Esophagus squamous epithelium (tissue), 5 donors: ENCODE measurements at regions not wholly inside any gene's neighbourhood (a gene's known extent, or its start where the extent isn't known, plus 50 kb on each side); places are given as distances from the start of the nearest gene placed in this dataset.
"Not testable (repeated sequence)": the region's sequence is repeated elsewhere in the genome, so short reads cannot be mapped to it uniquely, and the experiment has no call there.

Experiments
- DNase-seq: peaks from one replicate; lab custom pipeline; 2025; lab: John Stamatoyannopoulos, UW
- H3K27ac ChIP-seq, 4 donors: fragments of 200-600 bp; sonication (generic); one replicate each; pipeline ENCODE4 v1.5.1; 2016 to 2019; ENCODE audit warnings: mild to moderate bottlenecking in 1 of 4
- H3K27me3 ChIP-seq, 4 donors: fragments of 200-600 bp; sonication (generic); 1 replicate in 3 of 4; 2 replicates in 1 of 4; pipeline versions ENCODE4 v1.5.1 to v1.6.0; 2017 to 2021; ENCODE audit warnings: antibody characterized with exemption in 1 of 4
- H3K36me3 ChIP-seq, 3 donors: fragments of 200-600 bp; sonication (generic); one replicate each; pipeline ENCODE4 v1.5.1; 2016 to 2019
- H3K4me1 ChIP-seq, 3 donors: fragments of 200-600 bp; sonication (generic); one replicate each; pipeline ENCODE4 v1.5.1; 2017 to 2019
- H3K4me3 ChIP-seq, 4 donors: fragments of 200-600 bp; sonication (generic); 1 replicate in 3 of 4; 2 replicates in 1 of 4; pipeline ENCODE4 v1.5.1; 2016 to 2019; ENCODE audit warnings: mild to moderate bottlenecking in 2 of 4, moderate library complexity in 1 of 4
- H3K9me3 ChIP-seq, 3 donors: fragments of 200-600 bp; sonication (generic); one replicate each; pipeline ENCODE4 v1.5.1; 2016 to 2019
- WGBS, 2 donors: methylation state at CpG; one replicate each; pipeline ENCODE4 v1.1.5; 2018; 5-methylcytosine and 5-hydroxymethylcytosine counted together
- intact Hi-C: fragments of 100-400 bp; cut with DNase I; formaldehyde crosslinking; loops from one replicate; pipeline ENCODE4 v1.15.0; 2022
- donor health status: DM: yes; HTN: yes; CAD: no.

- H3K9me3 ChIP-seq, intact Hi-C loops, H3K27me3 ChIP-seq, H3K36me3 ChIP-seq, H3K4me3 ChIP-seq, H3K27ac ChIP-seq, DNase-seq, H3K4me1 ChIP-seq: not testable (repeated sequence)
- no CpG with 5 or more reads among the region's 6 CpGs for WGBS, 2 donors
These were observed 457.6 kb downstream of the GOLGA6L6 start for GRCh38 chr15:20084026-20084425.

- intact Hi-C loops, H3K9me3 ChIP-seq, H3K27me3 ChIP-seq, H3K36me3 ChIP-seq, DNase-seq, H3K4me1 ChIP-seq, H3K4me3 ChIP-seq, H3K27ac ChIP-seq: not testable (repeated sequence)
- WGBS, 2 donors: no CpG with 5 or more reads among the region's 35 CpGs
These were observed 467.5 kb downstream of the GOLGA6L6 start for GRCh38 chr15:20074082-20074481.

GRCh38 chr15:20069043-20069442, 472.6 kb downstream of the GOLGA6L6 start:
- H3K4me1 ChIP-seq, H3K27me3 ChIP-seq, H3K27ac ChIP-seq, intact Hi-C loops, H3K36me3 ChIP-seq, DNase-seq, H3K9me3 ChIP-seq, H3K4me3 ChIP-seq: not testable (repeated sequence)
- WGBS, 2 donors: 53 to 71% methylated on average over 4 of the region's 5 CpGs

- H3K27me3 ChIP-seq, H3K9me3 ChIP-seq, H3K27ac ChIP-seq, H3K4me1 ChIP-seq, intact Hi-C loops, H3K36me3 ChIP-seq, DNase-seq, H3K4me3 ChIP-seq: not testable (repeated sequence)
- 0 to 33% methylated on average over 1 to 2 of the region's 5 CpGs for WGBS, 2 donors
These were observed 475.4 kb downstream of the GOLGA6L6 start for GRCh38 chr15:20066173-20066572.

GRCh38 chr15:20065508-20065907, 476.1 kb downstream of the GOLGA6L6 start:
- DNase-seq: not testable (repeated sequence)

GRCh38 chr15:20063167-20063566, 478.4 kb downstream of the GOLGA6L6 start:
- H3K9me3 ChIP-seq, H3K27me3 ChIP-seq, H3K4me1 ChIP-seq, intact Hi-C loops, H3K27ac ChIP-seq, H3K36me3 ChIP-seq, H3K4me3 ChIP-seq, DNase-seq: not testable (repeated sequence)
- WGBS, 2 donors: 55 to 76% methylated on average over 5 to 7 of the region's 7 CpGs

More at GRCh38 chr15:20065508-20065907, 476.1 kb downstream of the GOLGA6L6 start:
- H3K4me3 ChIP-seq, intact Hi-C loops, H3K27me3 ChIP-seq, H3K4me1 ChIP-seq, H3K27ac ChIP-seq, H3K9me3 ChIP-seq, H3K36me3 ChIP-seq: not testable (repeated sequence)
- WGBS, 2 donors: 25 to 60% methylated on average over 1 to 2 of the region's 10 CpGs

GRCh38 chr15:20060838-20061237, 480.8 kb downstream of the GOLGA6L6 start:
- H3K27me3 ChIP-seq, H3K4me1 ChIP-seq, DNase-seq, H3K9me3 ChIP-seq, H3K4me3 ChIP-seq, H3K27ac ChIP-seq, intact Hi-C loops, H3K36me3 ChIP-seq: not testable (repeated sequence)
- WGBS, 2 donors: 80 to 84% methylated on average over 7 to 8 of the region's 13 CpGs

GRCh38 chr15:20056871-20057270, 484.7 kb downstream of the GOLGA6L6 start:
- H3K4me3 ChIP-seq, H3K27ac ChIP-seq, H3K4me1 ChIP-seq, DNase-seq, H3K36me3 ChIP-seq, H3K27me3 ChIP-seq, intact Hi-C loops, H3K9me3 ChIP-seq: not testable (repeated sequence)
- WGBS, 2 donors: 80% methylated on average over 4 of the region's 5 CpGs; no CpG with 5 or more reads in 1 of the 2 donors

- H3K36me3 ChIP-seq, H3K9me3 ChIP-seq, H3K27ac ChIP-seq, H3K4me1 ChIP-seq, H3K4me3 ChIP-seq, H3K27me3 ChIP-seq, DNase-seq, intact Hi-C loops: not testable (repeated sequence)
- 50 to 79% methylated on average over 4 to 5 of the region's 5 CpGs for WGBS, 2 donors
These were observed 485.7 kb downstream of the GOLGA6L6 start for GRCh38 chr15:20055921-20056320.

GRCh38 chr15:20048189-20048588, 493.4 kb downstream of the GOLGA6L6 start:
- H3K27me3 ChIP-seq, intact Hi-C loops, H3K4me1 ChIP-seq, H3K9me3 ChIP-seq, H3K4me3 ChIP-seq, H3K27ac ChIP-seq, DNase-seq, H3K36me3 ChIP-seq: not testable (repeated sequence)
- WGBS, 2 donors: 100% methylated on average over 1 of the region's 16 CpGs; no CpG with 5 or more reads in 1 of the 2 donors

- H3K4me1 ChIP-seq, H3K4me3 ChIP-seq, intact Hi-C loops, DNase-seq, H3K27ac ChIP-seq, H3K9me3 ChIP-seq, H3K36me3 ChIP-seq, H3K27me3 ChIP-seq: not testable (repeated sequence)
- WGBS, 2 donors: no CpG with 5 or more reads among the region's 5 CpGs
These were observed 496.4 kb downstream of the GOLGA6L6 start for GRCh38 chr15:20045165-20045564.

- no CpG with 5 or more reads among the region's 1 CpG for WGBS, 2 donors
- H3K4me1 ChIP-seq, intact Hi-C loops, H3K4me3 ChIP-seq, H3K27me3 ChIP-seq, H3K9me3 ChIP-seq, DNase-seq, H3K36me3 ChIP-seq, H3K27ac ChIP-seq: not testable (repeated sequence)
These were observed 500.9 kb downstream of the GOLGA6L6 start for GRCh38 chr15:20040691-20041090.

GRCh38 chr15:20025040-20025439, 516.6 kb downstream of the GOLGA6L6 start:
- no CpG with 5 or more reads among the region's 2 CpGs for WGBS, 2 donors
- DNase-seq, H3K4me1 ChIP-seq, H3K36me3 ChIP-seq, H3K4me3 ChIP-seq, H3K27me3 ChIP-seq, H3K27ac ChIP-seq, intact Hi-C loops, H3K9me3 ChIP-seq: not testable (repeated sequence)

- H3K4me3 ChIP-seq, H3K4me1 ChIP-seq: not testable (repeated sequence)
These were observed 519.3 kb downstream of the GOLGA6L6 start for GRCh38 chr15:20022349-20022748.

More at GRCh38 chr15:20022349-20022748, 519.3 kb downstream of the GOLGA6L6 start:
- H3K36me3 ChIP-seq, H3K9me3 ChIP-seq, H3K27me3 ChIP-seq, DNase-seq, intact Hi-C loops, H3K27ac ChIP-seq: not testable (repeated sequence)
- WGBS, 2 donors: no CpG with 5 or more reads among the region's 6 CpGs
